ENCODE measurements at regions not wholly inside any gene's neighbourhood (a gene's known extent, or its start where the extent isn't known, plus 50 kb on each side); places are given as distances from the start of the nearest gene placed in this dataset.

GRCh38 chr12:90519285-90519684 is 435.7 kb downstream of the CCER1 start:
- no peak for TF ChIP-seq CTCF (conservative IDR thresholded peaks at IDR 0.05; ENCODE audit: low read depth, low read length)
- no peak overlapping the region for H3K4me3 ChIP-seq (ENCODE audit: low read length)
- DNase-seq (ENCODE audit: low read depth), result no peak

GRCh38 chr12:90515199-90516175 is 439.5 kb downstream of the CCER1 start:
- H3K4me3 ChIP-seq (ENCODE audit: low read length), result no peak overlapping the region
- TF ChIP-seq CTCF (conservative IDR thresholded peaks at IDR 0.05; ENCODE audit: low read depth, low read length), result no peak
- DNase-seq (ENCODE audit: low read depth), result no peak

GRCh38 chr12:90514325-90514724 is 440.7 kb downstream of the CCER1 start:
- TF ChIP-seq CTCF (conservative IDR thresholded peaks at IDR 0.05; ENCODE audit: low read depth, low read length), result no peak
- DNase-seq (ENCODE audit: low read depth), result no peak
- H3K4me3 ChIP-seq (ENCODE audit: low read length), result no peak overlapping the region

GRCh38 chr12:90512518-90512917 is 442.5 kb downstream of the CCER1 start:
- no peak overlapping the region for H3K4me3 ChIP-seq (ENCODE audit: low read length)
- DNase-seq (ENCODE audit: low read depth), result no peak
- no peak for TF ChIP-seq CTCF (conservative IDR thresholded peaks at IDR 0.05; ENCODE audit: low read depth, low read length)

- H3K4me3 ChIP-seq (ENCODE audit: low read length), result no peak overlapping the region
- peak; percentile 14 for DNase-seq (ENCODE audit: low read depth)
- no peak for TF ChIP-seq CTCF (conservative IDR thresholded peaks at IDR 0.05; ENCODE audit: low read depth, low read length)
Observed at GRCh38 chr12:90510948-90511347, 444.0 kb downstream of the CCER1 start.

GRCh38 chr12:90504806-90505205 is 450.2 kb downstream of the CCER1 start:
- DNase-seq (ENCODE audit: low read depth), result no peak
- H3K4me3 ChIP-seq (ENCODE audit: low read length), result no peak overlapping the region
- TF ChIP-seq CTCF (conservative IDR thresholded peaks at IDR 0.05; ENCODE audit: low read depth, low read length), result no peak

- H3K4me3 ChIP-seq (ENCODE audit: low read length), result no peak overlapping the region
- no peak for DNase-seq (ENCODE audit: low read depth)
- TF ChIP-seq CTCF (conservative IDR thresholded peaks at IDR 0.05; ENCODE audit: low read depth, low read length), result no peak
Observed at GRCh38 chr12:90502070-90502469, 452.9 kb downstream of the CCER1 start.

Data from retinal pigment epithelial cell (primary cell).